ENCODE measurements at regions not wholly inside any gene's neighbourhood (a gene's known extent, or its start where the extent isn't known, plus 50 kb on each side); places are given as distances from the start of the nearest gene placed in this dataset.

- TF ChIP-seq, protein P1, sequence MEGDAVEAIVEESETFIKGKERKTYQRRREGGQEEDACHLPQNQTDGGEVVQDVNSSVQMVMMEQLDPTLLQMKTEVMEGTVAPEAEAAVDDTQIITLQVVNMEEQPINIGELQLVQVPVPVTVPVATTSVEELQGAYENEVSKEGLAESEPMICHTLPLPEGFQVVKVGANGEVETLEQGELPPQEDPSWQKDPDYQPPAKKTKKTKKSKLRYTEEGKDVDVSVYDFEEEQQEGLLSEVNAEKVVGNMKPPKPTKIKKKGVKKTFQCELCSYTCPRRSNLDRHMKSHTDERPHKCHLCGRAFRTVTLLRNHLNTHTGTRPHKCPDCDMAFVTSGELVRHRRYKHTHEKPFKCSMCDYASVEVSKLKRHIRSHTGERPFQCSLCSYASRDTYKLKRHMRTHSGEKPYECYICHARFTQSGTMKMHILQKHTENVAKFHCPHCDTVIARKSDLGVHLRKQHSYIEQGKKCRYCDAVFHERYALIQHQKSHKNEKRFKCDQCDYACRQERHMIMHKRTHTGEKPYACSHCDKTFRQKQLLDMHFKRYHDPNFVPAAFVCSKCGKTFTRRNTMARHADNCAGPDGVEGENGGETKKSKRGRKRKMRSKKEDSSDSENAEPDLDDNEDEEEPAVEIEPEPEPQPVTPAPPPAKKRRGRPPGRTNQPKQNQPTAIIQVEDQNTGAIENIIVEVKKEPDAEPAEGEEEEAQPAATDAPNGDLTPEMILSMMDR (IDR thresholded peaks at IDR 0.05 in 2 of 3, conservative IDR thresholded peaks at IDR 0.05 in 1 of 3; ENCODE audit: control insufficient read depth in 2 of 3, extremely low read depth in 1 of 3, insufficient read depth in 1 of 3, low read depth in 3 of 3, low read length in 3 of 3), result no peak
- TF ChIP-seq MYC (IDR thresholded peaks at IDR 0.05; ENCODE audit: insufficient read depth, insufficient read length, insufficient replicate concordance, low read length, severe bottlenecking), result no peak
- TF ChIP-seq ETV6 (conservative IDR thresholded peaks at IDR 0.05 in 1 of 2, IDR thresholded peaks at IDR 0.05 in 1 of 2; ENCODE audit: borderline replicate concordance in 1 of 2, low read depth in 1 of 2), result no peak
- no peak for TF ChIP-seq PAX8 (IDR thresholded peaks at IDR 0.05)
- no peak for TF ChIP-seq EP300 (IDR thresholded peaks at IDR 0.05; ENCODE audit: borderline replicate concordance in 1 of 2, control insufficient read depth in 1 of 2, low read depth in 2 of 2, low read length in 2 of 2)
- TF ChIP-seq MTA3 (IDR thresholded peaks at IDR 0.05; ENCODE audit: borderline replicate concordance, low read length), result no peak
- TF ChIP-seq RCOR1 (conservative IDR thresholded peaks at IDR 0.05; ENCODE audit: low read depth, low read length), result no peak
- no peak for TF ChIP-seq CBFB (IDR thresholded peaks at IDR 0.05; ENCODE audit: low read depth)
Measured at GRCh38 chr10:131766096-131766495, 134.7 kb upstream of the PPP2R2D start (continued).

- ATAC-seq (no peak), DNase-seq (ENCODE audit: low read depth, low spot score) (no peak), FAIRE-seq (no peak)
- 12% methylated on average over 7 of the region's 7 CpGs for WGBS (ENCODE audit: insufficient coverage, insufficient replicate concordance, low lambda C conversion rate, missing lambda C conversion rate)
- POLR2A ChIA-PET, result no interaction called here
- CTCF ChIA-PET, result no interaction called here
- H3K79me2 ChIP-seq (ENCODE audit: control insufficient read depth, insufficient read depth, low read length), result no peaks in the 10 kb centered on the region
- H3K4me1 ChIP-seq (ENCODE audit: control insufficient read depth, insufficient read depth, low read length), result no peaks in the 10 kb centered on the region
- H3K4me2 ChIP-seq (ENCODE audit: control insufficient read depth, insufficient read depth), result no peak overlapping the region
- H2AFZ ChIP-seq (ENCODE audit: control insufficient read depth, low read depth, low read length), result no peak overlapping the region
- RAD21 ChIA-PET (ENCODE audit: unreplicated experiment), result no interaction called here
- intact Hi-C loops (cut with micrococcal nuclease; ENCODE audit: unreplicated experiment) (no loop called here), in situ Hi-C loops (cut with MboI) (no loop called here)
- H4K20me1 ChIP-seq (ENCODE audit: control insufficient read depth, insufficient read depth), result no peaks in the 10 kb centered on the region
- H3K27ac ChIP-seq (ENCODE audit: control insufficient read depth, insufficient read depth), result no peak overlapping the region
- no peak overlapping the region for H3K9ac ChIP-seq (ENCODE audit: control insufficient read depth, insufficient read depth, low read length)
- SMC1A ChIA-PET (ENCODE audit: uncharacterized antibody, unreplicated experiment), result no interaction called here
- H3K27me3 ChIP-seq (replicated peaks in 1 of 2; ENCODE audit: control insufficient read depth in 2 of 2, insufficient read depth in 2 of 2, low read length in 1 of 2), result no peaks in the 10 kb centered on the region
- no peaks in the 10 kb centered on the region for H3K36me3 ChIP-seq (ENCODE audit: control insufficient read depth in 2 of 2, insufficient read depth in 2 of 2, low read length in 1 of 2)
- no peaks in the 10 kb centered on the region; the same call in 2 of the 3 replicates for H3K9me3 ChIP-seq (replicated peaks; ENCODE audit: control insufficient read depth, insufficient read depth, low read length)
- no peak overlapping the region for H3K4me3 ChIP-seq
- no TSS peak for BruUV-seq (replicated peaks)
- TF ChIP-seq NFYB (IDR thresholded peaks at IDR 0.05; ENCODE audit: insufficient read depth, low read depth, low read length) (no peak), IKZF1 (conservative IDR thresholded peaks at IDR 0.05) (no peak), ETV6 (conservative IDR thresholded peaks at IDR 0.05 in 1 of 2, IDR thresholded peaks at IDR 0.05 in 1 of 2; ENCODE audit: borderline replicate concordance in 1 of 2, low read depth in 1 of 2) (no peak), BACH1 (IDR thresholded peaks at IDR 0.05; ENCODE audit: borderline replicate concordance) (no peak), NFYA (IDR thresholded peaks at IDR 0.05; ENCODE audit: borderline replicate concordance, low read depth, low read length) (no peak), CBX3 (IDR thresholded peaks at IDR 0.05; ENCODE audit: borderline replicate concordance, low read depth) (no peak), ZNF384 (IDR thresholded peaks at IDR 0.05; ENCODE audit: borderline replicate concordance, low read depth, low read length) (no peak), KLF5 (IDR thresholded peaks at IDR 0.05; ENCODE audit: partially characterized antibody) (no peak)
- TF ChIP-seq, protein P2, sequence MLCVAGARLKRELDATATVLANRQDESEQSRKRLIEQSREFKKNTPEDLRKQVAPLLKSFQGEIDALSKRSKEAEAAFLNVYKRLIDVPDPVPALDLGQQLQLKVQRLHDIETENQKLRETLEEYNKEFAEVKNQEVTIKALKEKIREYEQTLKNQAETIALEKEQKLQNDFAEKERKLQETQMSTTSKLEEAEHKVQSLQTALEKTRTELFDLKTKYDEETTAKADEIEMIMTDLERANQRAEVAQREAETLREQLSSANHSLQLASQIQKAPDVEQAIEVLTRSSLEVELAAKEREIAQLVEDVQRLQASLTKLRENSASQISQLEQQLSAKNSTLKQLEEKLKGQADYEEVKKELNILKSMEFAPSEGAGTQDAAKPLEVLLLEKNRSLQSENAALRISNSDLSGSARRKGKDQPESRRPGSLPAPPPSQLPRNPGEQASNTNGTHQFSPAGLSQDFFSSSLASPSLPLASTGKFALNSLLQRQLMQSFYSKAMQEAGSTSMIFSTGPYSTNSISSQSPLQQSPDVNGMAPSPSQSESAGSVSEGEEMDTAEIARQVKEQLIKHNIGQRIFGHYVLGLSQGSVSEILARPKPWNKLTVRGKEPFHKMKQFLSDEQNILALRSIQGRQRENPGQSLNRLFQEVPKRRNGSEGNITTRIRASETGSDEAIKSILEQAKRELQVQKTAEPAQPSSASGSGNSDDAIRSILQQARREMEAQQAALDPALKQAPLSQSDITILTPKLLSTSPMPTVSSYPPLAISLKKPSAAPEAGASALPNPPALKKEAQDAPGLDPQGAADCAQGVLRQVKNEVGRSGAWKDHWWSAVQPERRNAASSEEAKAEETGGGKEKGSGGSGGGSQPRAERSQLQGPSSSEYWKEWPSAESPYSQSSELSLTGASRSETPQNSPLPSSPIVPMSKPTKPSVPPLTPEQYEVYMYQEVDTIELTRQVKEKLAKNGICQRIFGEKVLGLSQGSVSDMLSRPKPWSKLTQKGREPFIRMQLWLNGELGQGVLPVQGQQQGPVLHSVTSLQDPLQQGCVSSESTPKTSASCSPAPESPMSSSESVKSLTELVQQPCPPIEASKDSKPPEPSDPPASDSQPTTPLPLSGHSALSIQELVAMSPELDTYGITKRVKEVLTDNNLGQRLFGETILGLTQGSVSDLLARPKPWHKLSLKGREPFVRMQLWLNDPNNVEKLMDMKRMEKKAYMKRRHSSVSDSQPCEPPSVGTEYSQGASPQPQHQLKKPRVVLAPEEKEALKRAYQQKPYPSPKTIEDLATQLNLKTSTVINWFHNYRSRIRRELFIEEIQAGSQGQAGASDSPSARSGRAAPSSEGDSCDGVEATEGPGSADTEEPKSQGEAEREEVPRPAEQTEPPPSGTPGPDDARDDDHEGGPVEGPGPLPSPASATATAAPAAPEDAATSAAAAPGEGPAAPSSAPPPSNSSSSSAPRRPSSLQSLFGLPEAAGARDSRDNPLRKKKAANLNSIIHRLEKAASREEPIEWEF (IDR thresholded peaks at IDR 0.05; ENCODE audit: insufficient replicate concordance, low read depth, low read length), result no peak
Measured at GRCh38 chr10:131767716-131768115, 133.1 kb upstream of the PPP2R2D start.
